ENCODE measurements at regions not wholly inside any gene's neighbourhood (a gene's known extent, or its start where the extent isn't known, plus 50 kb on each side); places are given as distances from the start of the nearest gene placed in this dataset.

GRCh38 chr14:44027397-44027796, 479.7 kb downstream of the FSCB start:
- no peaks in the 10 kb centered on the region for H3K27me3 ChIP-seq (ENCODE audit: insufficient read depth, low read length)
- H2AFZ ChIP-seq (ENCODE audit: insufficient read depth, low read length, poor library complexity) = no peak overlapping the region
- no peak overlapping the region for H3K14ac ChIP-seq (ENCODE audit: low read length)
- H4K8ac ChIP-seq (ENCODE audit: low read depth, low read length) = no peak overlapping the region
- H3K27ac ChIP-seq (ENCODE audit: low read depth, low read length) = no peak overlapping the region
- no peak overlapping the region for H3K4ac ChIP-seq (ENCODE audit: low read depth, low read length)
- no peaks in the 10 kb centered on the region for H3K79me2 ChIP-seq (ENCODE audit: control insufficient read depth, insufficient read depth, low read length, poor library complexity)
- H2BK5ac ChIP-seq (ENCODE audit: low read depth, low read length, poor library complexity) = no peak overlapping the region
- H3K79me1 ChIP-seq (ENCODE audit: low read length) = no peaks in the 10 kb centered on the region
- H3K9me3 ChIP-seq (ENCODE audit: insufficient read depth, low read depth, low read length) = no peaks in the 10 kb centered on the region
- no peak overlapping the region for H2BK12ac ChIP-seq (ENCODE audit: low read length)
- WGBS (ENCODE audit: extremely low coverage, insufficient coverage, insufficient read length) = no CpG with 5 or more reads among the region's 3 CpGs
- H3K4me3 ChIP-seq (ENCODE audit: low read depth, low read length) = no peak overlapping the region
- no peaks in the 10 kb centered on the region for H3K4me1 ChIP-seq (ENCODE audit: control insufficient read depth in 1 of 2, insufficient read depth in 2 of 2, low read length in 2 of 2)
- H3K9ac ChIP-seq (ENCODE audit: low read length) = no peak overlapping the region
- H3K36me3 ChIP-seq (ENCODE audit: control insufficient read depth in 1 of 2, insufficient read depth in 2 of 2, low read length in 2 of 2) = no peaks in the 10 kb centered on the region
- H4K12ac ChIP-seq (ENCODE audit: low read depth, low read length) = no peak overlapping the region
- H3K23ac ChIP-seq (ENCODE audit: low read length) = no peak overlapping the region
- no peak for DNase-seq
- H3K18ac ChIP-seq (ENCODE audit: low read length) = no peak overlapping the region
- H4K91ac ChIP-seq (ENCODE audit: low read depth, low read length) = no peak overlapping the region
- H3K4me2 ChIP-seq (ENCODE audit: low read length) = no peak overlapping the region
- no peak overlapping the region for H2BK120ac ChIP-seq (ENCODE audit: insufficient read depth, low read length, poor library complexity)
- H2AK5ac ChIP-seq (ENCODE audit: low read length) = no peak overlapping the region

- Histone ChIP-seq H3K9me3 (ENCODE audit: insufficient read depth, low read depth, low read length) (no peaks in the 10 kb centered on the region), H3K9ac (ENCODE audit: low read length) (no peak overlapping the region), H3K4ac (ENCODE audit: low read depth, low read length) (no peak overlapping the region), H3K4me2 (ENCODE audit: low read length) (no peak overlapping the region), H3K27me3 (ENCODE audit: insufficient read depth, low read length) (no peaks in the 10 kb centered on the region), H3K14ac (ENCODE audit: low read length) (no peak overlapping the region), H2BK5ac (ENCODE audit: low read depth, low read length, poor library complexity) (no peak overlapping the region), H4K91ac (ENCODE audit: low read depth, low read length) (no peak overlapping the region), H4K12ac (ENCODE audit: low read depth, low read length) (no peak overlapping the region), H3K4me1 (ENCODE audit: control insufficient read depth in 1 of 2, insufficient read depth in 2 of 2, low read length in 2 of 2) (no peaks in the 10 kb centered on the region), H4K8ac (ENCODE audit: low read depth, low read length) (no peak overlapping the region), H2AK5ac (ENCODE audit: low read length) (no peak overlapping the region), H3K18ac (ENCODE audit: low read length) (no peak overlapping the region), H2BK120ac (ENCODE audit: insufficient read depth, low read length, poor library complexity) (no peak overlapping the region), H3K4me3 (ENCODE audit: low read depth, low read length) (no peak overlapping the region), H3K79me2 (ENCODE audit: control insufficient read depth, insufficient read depth, low read length, poor library complexity) (no peaks in the 10 kb centered on the region), H3K27ac (ENCODE audit: low read depth, low read length) (no peak overlapping the region), H3K36me3 (ENCODE audit: control insufficient read depth in 1 of 2, insufficient read depth in 2 of 2, low read length in 2 of 2) (no peaks in the 10 kb centered on the region), H3K23ac (ENCODE audit: low read length) (no peak overlapping the region), H2AFZ (ENCODE audit: insufficient read depth, low read length, poor library complexity) (no peak overlapping the region), H3K79me1 (ENCODE audit: low read length) (no peaks in the 10 kb centered on the region), H2BK12ac (ENCODE audit: low read length) (no peak overlapping the region)
- DNase-seq = no peak
Observed at GRCh38 chr14:44010595-44010994, 496.5 kb downstream of the FSCB start.

GRCh38 chr14:44010071-44010470, 497.0 kb downstream of the FSCB start:
- Histone ChIP-seq H2BK120ac (ENCODE audit: insufficient read depth, low read length, poor library complexity) (no peak overlapping the region), H2BK12ac (ENCODE audit: low read length) (no peak overlapping the region), H3K4me1 (ENCODE audit: control insufficient read depth in 1 of 2, insufficient read depth in 2 of 2, low read length in 2 of 2) (no peaks in the 10 kb centered on the region), H3K79me2 (ENCODE audit: control insufficient read depth, insufficient read depth, low read length, poor library complexity) (no peaks in the 10 kb centered on the region), H3K9ac (ENCODE audit: low read length) (no peak overlapping the region), H3K9me3 (ENCODE audit: insufficient read depth, low read depth, low read length) (no peaks in the 10 kb centered on the region), H3K79me1 (ENCODE audit: low read length) (no peaks in the 10 kb centered on the region), H3K4me3 (ENCODE audit: low read depth, low read length) (no peak overlapping the region), H3K4me2 (ENCODE audit: low read length) (no peak overlapping the region), H3K4ac (ENCODE audit: low read depth, low read length) (no peak overlapping the region), H4K8ac (ENCODE audit: low read depth, low read length) (no peak overlapping the region), H4K12ac (ENCODE audit: low read depth, low read length) (no peak overlapping the region), H3K27me3 (ENCODE audit: insufficient read depth, low read length) (no peaks in the 10 kb centered on the region), H4K91ac (ENCODE audit: low read depth, low read length) (no peak overlapping the region), H3K18ac (ENCODE audit: low read length) (no peak overlapping the region), H3K14ac (ENCODE audit: low read length) (no peak overlapping the region), H2BK5ac (ENCODE audit: low read depth, low read length, poor library complexity) (no peak overlapping the region), H2AFZ (ENCODE audit: insufficient read depth, low read length, poor library complexity) (no peak overlapping the region), H2AK5ac (ENCODE audit: low read length) (no peak overlapping the region), H3K27ac (ENCODE audit: low read depth, low read length) (no peak overlapping the region), H3K36me3 (ENCODE audit: control insufficient read depth in 1 of 2, insufficient read depth in 2 of 2, low read length in 2 of 2) (no peaks in the 10 kb centered on the region), H3K23ac (ENCODE audit: low read length) (no peak overlapping the region)
- DNase-seq = no peak
- WGBS (ENCODE audit: extremely low coverage, insufficient coverage, insufficient read length) = no CpG with 5 or more reads among the region's 3 CpGs

GRCh38 chr14:44009642-44010041, 497.4 kb downstream of the FSCB start:
- no peaks in the 10 kb centered on the region for H3K27me3 ChIP-seq (ENCODE audit: insufficient read depth, low read length)
- no peak overlapping the region for H2AK5ac ChIP-seq (ENCODE audit: low read length)
- H3K36me3 ChIP-seq (ENCODE audit: control insufficient read depth in 1 of 2, insufficient read depth in 2 of 2, low read length in 2 of 2) = no peaks in the 10 kb centered on the region
- H4K12ac ChIP-seq (ENCODE audit: low read depth, low read length) = no peak overlapping the region
- WGBS (ENCODE audit: extremely low coverage, insufficient coverage, insufficient read length) = no CpG with 5 or more reads among the region's 1 CpG
- no peak overlapping the region for H3K14ac ChIP-seq (ENCODE audit: low read length)
- no peak overlapping the region for H4K8ac ChIP-seq (ENCODE audit: low read depth, low read length)
- no peak overlapping the region for H3K4me3 ChIP-seq (ENCODE audit: low read depth, low read length)
- no peaks in the 10 kb centered on the region for H3K9me3 ChIP-seq (ENCODE audit: insufficient read depth, low read depth, low read length)
- no peak overlapping the region for H3K23ac ChIP-seq (ENCODE audit: low read length)
- H3K4me2 ChIP-seq (ENCODE audit: low read length) = no peak overlapping the region
- no peaks in the 10 kb centered on the region for H3K79me2 ChIP-seq (ENCODE audit: control insufficient read depth, insufficient read depth, low read length, poor library complexity)
- H2AFZ ChIP-seq (ENCODE audit: insufficient read depth, low read length, poor library complexity) = no peak overlapping the region
- H3K9ac ChIP-seq (ENCODE audit: low read length) = no peak overlapping the region
- no peak overlapping the region for H2BK120ac ChIP-seq (ENCODE audit: insufficient read depth, low read length, poor library complexity)
- H3K4ac ChIP-seq (ENCODE audit: low read depth, low read length) = no peak overlapping the region
- H4K91ac ChIP-seq (ENCODE audit: low read depth, low read length) = no peak overlapping the region
- H3K79me1 ChIP-seq (ENCODE audit: low read length) = no peaks in the 10 kb centered on the region
- no peak for DNase-seq
- no peak overlapping the region for H3K27ac ChIP-seq (ENCODE audit: low read depth, low read length)
- no peak overlapping the region for H3K18ac ChIP-seq (ENCODE audit: low read length)
- no peaks in the 10 kb centered on the region for H3K4me1 ChIP-seq (ENCODE audit: control insufficient read depth in 1 of 2, insufficient read depth in 2 of 2, low read length in 2 of 2)
- no peak overlapping the region for H2BK12ac ChIP-seq (ENCODE audit: low read length)
- H2BK5ac ChIP-seq (ENCODE audit: low read depth, low read length, poor library complexity) = no peak overlapping the region

GRCh38 chr14:43988989-43989388, 518.1 kb downstream of the FSCB start:
- Histone ChIP-seq H3K18ac (ENCODE audit: low read length) (no peak overlapping the region), H2BK120ac (ENCODE audit: insufficient read depth, low read length, poor library complexity) (no peak overlapping the region), H4K12ac (ENCODE audit: low read depth, low read length) (no peak overlapping the region), H2AFZ (ENCODE audit: insufficient read depth, low read length, poor library complexity) (no peak overlapping the region), H3K4me3 (ENCODE audit: low read depth, low read length) (no peak overlapping the region), H3K27ac (ENCODE audit: low read depth, low read length) (no peak overlapping the region), H3K14ac (ENCODE audit: low read length) (no peak overlapping the region), H2BK5ac (ENCODE audit: low read depth, low read length, poor library complexity) (no peak overlapping the region), H4K8ac (ENCODE audit: low read depth, low read length) (no peak overlapping the region), H3K4ac (ENCODE audit: low read depth, low read length) (no peak overlapping the region), H3K4me1 (ENCODE audit: control insufficient read depth in 1 of 2, insufficient read depth in 2 of 2, low read length in 2 of 2) (no peaks in the 10 kb centered on the region), H3K23ac (ENCODE audit: low read length) (no peak overlapping the region), H3K9ac (ENCODE audit: low read length) (no peak overlapping the region), H4K91ac (ENCODE audit: low read depth, low read length) (no peak overlapping the region), H3K27me3 (ENCODE audit: insufficient read depth, low read length) (no peaks in the 10 kb centered on the region), H3K9me3 (ENCODE audit: insufficient read depth, low read depth, low read length) (no peaks in the 10 kb centered on the region), H3K79me1 (ENCODE audit: low read length) (no peaks in the 10 kb centered on the region), H3K4me2 (ENCODE audit: low read length) (no peak overlapping the region), H3K36me3 (ENCODE audit: control insufficient read depth in 1 of 2, insufficient read depth in 2 of 2, low read length in 2 of 2) (no peaks in the 10 kb centered on the region), H2BK12ac (ENCODE audit: low read length) (no peak overlapping the region), H3K79me2 (ENCODE audit: control insufficient read depth, insufficient read depth, low read length, poor library complexity) (no peaks in the 10 kb centered on the region), H2AK5ac (ENCODE audit: low read length) (no peak overlapping the region)
- no peak for DNase-seq
